Coronary artery (tissue), 2 donors: ENCODE measurements at regions not wholly inside any gene's neighbourhood (a gene's known extent, or its start where the extent isn't known, plus 50 kb on each side); places are given as distances from the start of the nearest gene placed in this dataset.

ENCODE experiments used
- DNase-seq: peaks from one replicate; pipeline ENCODE4 v3.0.0-alpha.2; 2017; ENCODE audit warnings: low spot score
- H3K27ac ChIP-seq, 2 donors: fragments of 200-600 bp; sonication (generic); one replicate each; pipeline ENCODE4 v1.5.1; 2016 to 2019
- H3K4me3 ChIP-seq: fragments of 200-600 bp; sonication (generic); 2 replicates; pipeline ENCODE4 v1.5.1; 2016; ENCODE audit warnings: mild to moderate bottlenecking, moderate library complexity
- CTCF ChIP-seq: fragments of 200-600 bp; sonication (generic); IDR thresholded peaks from one replicate; pipeline ENCODE4 v1.5.1; 2019; ENCODE audit warnings: antibody characterized with exemption

DNA sequence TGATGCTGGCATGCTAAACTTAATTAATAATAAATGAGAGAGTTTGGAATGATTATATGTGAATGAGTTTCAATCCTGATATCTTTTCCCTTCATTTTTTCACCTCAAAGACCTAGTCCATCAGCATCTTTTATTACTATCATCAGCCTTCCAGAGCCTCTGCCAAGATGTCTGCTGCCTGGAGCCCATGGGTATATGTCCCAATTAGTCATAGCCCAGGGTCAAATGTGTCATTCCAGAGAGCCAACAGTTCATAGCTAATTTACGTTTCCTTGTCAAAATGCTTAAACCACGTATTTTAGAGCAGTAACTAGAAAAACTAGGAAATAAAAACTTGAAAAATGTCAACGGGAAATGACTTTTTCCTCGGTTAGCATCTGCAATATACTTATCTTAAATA, 457.9 kb downstream of the SI start:
- DNase-seq: no peak
- Histone ChIP-seq H3K4me3 (no peak overlapping the region), H3K27ac (no peak overlapping the region)
- TF ChIP-seq CTCF: no peak

DNA sequence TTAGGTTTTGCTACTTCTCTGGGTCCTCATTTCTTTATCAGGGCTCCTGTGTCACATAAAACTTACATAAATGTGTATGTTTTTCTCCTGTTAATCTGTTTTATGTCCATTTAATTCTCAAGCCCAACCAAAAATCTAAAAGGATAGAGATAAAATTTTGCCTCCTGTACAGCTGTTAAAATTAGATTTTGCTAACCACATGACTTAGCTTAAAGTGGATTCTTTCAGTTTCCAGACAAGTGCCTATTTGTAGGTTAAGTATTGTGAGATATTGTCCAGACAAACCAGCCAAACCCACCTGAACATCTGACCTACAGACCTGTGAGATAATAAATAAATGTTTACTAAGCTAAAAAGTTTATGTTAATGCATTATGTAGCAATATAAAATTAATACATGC, 465.5 kb downstream of the SI start:
- no peak for DNase-seq
- TF ChIP-seq CTCF: no peak
- no peak overlapping the region for H3K4me3 ChIP-seq
- no peak overlapping the region for H3K27ac ChIP-seq

- Histone ChIP-seq H3K27ac (no peak overlapping the region), H3K4me3 (no peak overlapping the region)
- no peak for TF ChIP-seq CTCF
- DNase-seq: no peak
Observed at GRCh38 chr3:164608554-164609276, 469.6 kb downstream of the SI start.

DNA sequence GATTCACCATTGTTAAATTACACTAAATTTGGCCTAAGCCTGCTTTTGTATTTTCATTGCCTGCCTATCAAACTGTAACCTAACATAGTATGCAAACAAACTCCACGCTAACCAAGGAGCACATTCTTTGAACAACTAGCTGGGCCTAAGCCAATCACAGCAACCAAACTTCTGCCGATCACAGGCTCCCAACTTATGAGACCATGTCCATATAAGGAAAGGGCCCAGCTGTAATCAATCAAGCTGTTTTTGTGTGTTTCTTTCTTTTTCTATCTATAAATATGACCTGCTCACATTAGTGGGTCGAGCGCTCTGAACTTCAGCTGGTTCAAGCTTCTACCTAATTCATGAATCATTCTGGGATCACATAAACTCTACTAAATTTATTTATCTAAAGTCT, 473.6 kb downstream of the SI start:
- DNase-seq: no peak
- no peak for TF ChIP-seq CTCF
- H3K27ac ChIP-seq: no peak overlapping the region
- no peak overlapping the region for H3K4me3 ChIP-seq

DNA sequence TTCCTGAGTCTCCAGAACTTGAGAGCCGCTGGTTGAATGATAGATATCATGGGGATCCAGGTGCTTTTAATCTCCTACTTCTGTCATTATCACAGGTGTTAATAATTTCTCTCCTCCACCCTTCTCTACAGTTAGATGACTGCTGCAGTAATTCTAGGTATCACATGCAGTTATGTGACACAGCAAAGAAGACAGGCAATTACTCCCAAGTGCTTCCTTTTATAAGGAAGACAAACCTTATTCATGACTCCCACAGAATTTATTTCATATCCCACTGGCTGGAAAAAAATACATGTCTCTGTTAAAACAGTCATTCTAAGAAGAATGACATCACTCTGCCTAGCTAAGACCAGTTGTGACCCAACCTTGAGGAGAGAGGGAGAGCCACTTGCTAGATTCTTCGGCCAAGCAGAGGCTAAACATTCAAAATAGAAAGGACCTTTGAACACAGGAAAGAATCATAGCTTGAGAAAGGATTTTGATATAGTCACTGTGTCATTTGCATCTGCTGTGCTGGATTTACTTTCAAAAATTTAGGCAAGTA, 500.6 kb downstream of the SI start:
- TF ChIP-seq CTCF: no peak
- H3K27ac ChIP-seq: no peak overlapping the region
- DNase-seq: no peak

GRCh38 chr3:164572436-164572835, 505.9 kb downstream of the SI start:
- TF ChIP-seq CTCF: no peak
- Histone ChIP-seq H3K4me3 (no peak overlapping the region), H3K27ac (no peak overlapping the region)
- no peak for DNase-seq

More for the DNA sequence above, 500.6 kb downstream of the SI start:
- no peak overlapping the region for H3K4me3 ChIP-seq

- Histone ChIP-seq H3K4me3 (no peak overlapping the region), H3K27ac (no peak overlapping the region)
- TF ChIP-seq CTCF: no peak
- DNase-seq: no peak
Observed at GRCh38 chr3:164550857-164551256, 527.4 kb downstream of the SI start.
